Lower lobe of right lung (tissue), 2 donors: ENCODE measurements at regions not wholly inside any gene's neighbourhood (a gene's known extent, or its start where the extent isn't known, plus 50 kb on each side); places are given as distances from the start of the nearest gene placed in this dataset.

ENCODE experiments used
- ATAC-seq, 2 donors: fragments of 200-7000 bp; cut with Tn5 transposase; one replicate each; pipeline ENCODE4 v1.9.1; 2020 to 2022; ENCODE audit warnings: mild to moderate bottlenecking in 2 of 2, moderate library complexity in 2 of 2
- DNase-seq: peaks from one replicate; pipeline ENCODE4 v3.0.0-alpha.2; 2020
- H3K27ac ChIP-seq: fragments of 200-600 bp; one replicate; pipeline ENCODE4 v1.8.0; 2022
- H3K27me3 ChIP-seq: fragments of 200-600 bp; one replicate; pipeline ENCODE4 v1.8.0; 2022; ENCODE audit warnings: low read depth
- H3K36me3 ChIP-seq: fragments of 200-600 bp; one replicate; pipeline ENCODE4 v1.8.0; 2022; ENCODE audit warnings: mild to moderate bottlenecking
- H3K4me1 ChIP-seq: fragments of 200-600 bp; one replicate; pipeline ENCODE4 v1.8.0; 2022
- H3K4me3 ChIP-seq: fragments of 200-600 bp; one replicate; pipeline ENCODE4 v1.8.0; 2022; ENCODE audit warnings: mild to moderate bottlenecking
- H3K9me3 ChIP-seq: fragments of 200-600 bp; one replicate; pipeline ENCODE4 v1.8.0; 2022
- CTCF ChIP-seq: fragments of 200-600 bp; IDR thresholded peaks from one replicate; pipeline ENCODE4 v1.8.0; 2022; ENCODE audit warnings: antibody characterized with exemption, mild to moderate bottlenecking
- intact Hi-C: fragments of 100-400 bp; cut with DNase I; formaldehyde crosslinking; loops from one replicate; pipeline ENCODE4 v1.11.0; 2022
- donor health status: DM: no; HTN: yes; CAD: no; lungs with severe emphysema.

GRCh38 chr17:34095106-34095505, 160.0 kb upstream of the CCL2 start:
- Histone ChIP-seq H3K27ac (no peak overlapping the region), H3K27me3 (peaks cover 5% of the 10 kb centered on the region), H3K9me3 (no peaks in the 10 kb centered on the region), H3K36me3 (no peaks in the 10 kb centered on the region), H3K4me1 (no peaks in the 10 kb centered on the region), H3K4me3 (no peak overlapping the region)
- intact Hi-C loops, result no loop called here
- DNase-seq (no peak), ATAC-seq (no peak)
- TF ChIP-seq CTCF, result no peak

GRCh38 chr17:34098699-34099098, 156.4 kb upstream of the CCL2 start:
- no peak for TF ChIP-seq CTCF
- intact Hi-C loops, result no loop called here
- no peak for ATAC-seq

GRCh38 chr17:34099859-34100515, 155.1 kb upstream of the CCL2 start:
- H3K27me3 ChIP-seq, result peaks cover 3% of the 10 kb centered on the region
- H3K27ac ChIP-seq, result no peak overlapping the region
- no peaks in the 10 kb centered on the region for H3K36me3 ChIP-seq
- H3K4me1 ChIP-seq, result no peaks in the 10 kb centered on the region
- no peak overlapping the region for H3K4me3 ChIP-seq
- no peak for ATAC-seq
- TF ChIP-seq CTCF, result no peak
- no peak for DNase-seq
- no peaks in the 10 kb centered on the region for H3K9me3 ChIP-seq
- intact Hi-C loops, result no loop called here

More at GRCh38 chr17:34098699-34099098, 156.4 kb upstream of the CCL2 start:
- H3K36me3 ChIP-seq, result no peaks in the 10 kb centered on the region
- DNase-seq, result no peak
- H3K4me3 ChIP-seq, result no peak overlapping the region
- no peaks in the 10 kb centered on the region for H3K9me3 ChIP-seq
- no peaks in the 10 kb centered on the region for H3K4me1 ChIP-seq
- H3K27me3 ChIP-seq, result peaks cover 5% of the 10 kb centered on the region
- H3K27ac ChIP-seq, result no peak overlapping the region

GRCh38 chr17:34107019-34107418, 148.1 kb upstream of the CCL2 start:
- Histone ChIP-seq H3K4me1 (no peaks in the 10 kb centered on the region), H3K9me3 (no peaks in the 10 kb centered on the region), H3K27me3 (peaks cover 14% of the 10 kb centered on the region), H3K27ac (no peak overlapping the region), H3K36me3 (no peaks in the 10 kb centered on the region), H3K4me3 (no peak overlapping the region)
- intact Hi-C loops, result no loop called here
- no peak for ATAC-seq
- TF ChIP-seq CTCF, result no peak
- DNase-seq, result no peak

- no peak overlapping the region for H3K4me3 ChIP-seq
- no peaks in the 10 kb centered on the region for H3K36me3 ChIP-seq
- no peak overlapping the region for H3K27ac ChIP-seq
- H3K27me3 ChIP-seq, result peaks cover 14% of the 10 kb centered on the region
- DNase-seq, result no peak
- H3K9me3 ChIP-seq, result no peaks in the 10 kb centered on the region
- no peak for ATAC-seq
- no peaks in the 10 kb centered on the region for H3K4me1 ChIP-seq
- intact Hi-C loops, result no loop called here
- no peak for TF ChIP-seq CTCF
These were observed 144.8 kb upstream of the CCL2 start for GRCh38 chr17:34110315-34110714.
